ENCODE measurements at regions not wholly inside any gene's neighbourhood (a gene's known extent, or its start where the extent isn't known, plus 50 kb on each side); places are given as distances from the start of the nearest gene placed in this dataset.

DNA sequence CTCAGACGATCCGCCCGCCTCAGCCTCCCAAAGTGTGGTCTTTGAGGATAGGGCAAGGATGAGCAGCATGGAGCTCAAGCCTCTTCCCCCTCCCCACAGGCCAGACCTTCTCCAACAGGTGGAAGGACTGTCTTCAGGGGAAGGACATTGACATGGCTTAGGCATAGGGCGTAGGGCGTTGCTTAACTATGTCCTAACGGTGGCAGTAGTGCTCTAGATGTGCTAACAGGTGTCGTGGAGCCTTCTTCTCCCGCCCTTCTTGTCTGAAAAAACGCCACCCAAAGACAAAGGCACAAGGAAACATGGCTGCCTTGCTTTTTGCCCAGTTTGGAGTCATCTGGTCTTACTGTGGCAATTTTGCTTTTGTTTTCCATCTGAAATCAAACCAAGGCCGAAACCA is 219.8 kb downstream of the OR13H1 start:
- Histone ChIP-seq H3K36me3 (ENCODE audit: insufficient read depth in 1 of 2, low read depth in 1 of 2) (no peaks in the 10 kb centered on the region), H3K4me1 (no peaks in the 10 kb centered on the region), H3K27ac (peak overlapping the region; percentile 60), H3K4me3 (peak overlapping the region; percentile 68), H3K9me3 (no peaks in the 10 kb centered on the region), H3K27me3 (ENCODE audit: insufficient read depth in 3 of 3, low read length in 2 of 3) (no peaks in the 10 kb centered on the region)
- 41 to 97% (median 87%) methylated on average over 7 to 10 of the region's 10 CpGs for WGBS, 3 donors
- intact Hi-C loops (cut with DNase I) = loop anchor here in 1 of 2 donors (5.0 kb wide), 1 partner anchor 49 kb away; no protein-coding TSS in a partner anchor
- DNase-seq (peak; percentile 58 to 79), ATAC-seq (peak; percentile 89 to 93 (median 92))
- TF ChIP-seq, protein P1, sequence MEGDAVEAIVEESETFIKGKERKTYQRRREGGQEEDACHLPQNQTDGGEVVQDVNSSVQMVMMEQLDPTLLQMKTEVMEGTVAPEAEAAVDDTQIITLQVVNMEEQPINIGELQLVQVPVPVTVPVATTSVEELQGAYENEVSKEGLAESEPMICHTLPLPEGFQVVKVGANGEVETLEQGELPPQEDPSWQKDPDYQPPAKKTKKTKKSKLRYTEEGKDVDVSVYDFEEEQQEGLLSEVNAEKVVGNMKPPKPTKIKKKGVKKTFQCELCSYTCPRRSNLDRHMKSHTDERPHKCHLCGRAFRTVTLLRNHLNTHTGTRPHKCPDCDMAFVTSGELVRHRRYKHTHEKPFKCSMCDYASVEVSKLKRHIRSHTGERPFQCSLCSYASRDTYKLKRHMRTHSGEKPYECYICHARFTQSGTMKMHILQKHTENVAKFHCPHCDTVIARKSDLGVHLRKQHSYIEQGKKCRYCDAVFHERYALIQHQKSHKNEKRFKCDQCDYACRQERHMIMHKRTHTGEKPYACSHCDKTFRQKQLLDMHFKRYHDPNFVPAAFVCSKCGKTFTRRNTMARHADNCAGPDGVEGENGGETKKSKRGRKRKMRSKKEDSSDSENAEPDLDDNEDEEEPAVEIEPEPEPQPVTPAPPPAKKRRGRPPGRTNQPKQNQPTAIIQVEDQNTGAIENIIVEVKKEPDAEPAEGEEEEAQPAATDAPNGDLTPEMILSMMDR (IDR thresholded peaks at IDR 0.05) = peak; percentile 61

DNA sequence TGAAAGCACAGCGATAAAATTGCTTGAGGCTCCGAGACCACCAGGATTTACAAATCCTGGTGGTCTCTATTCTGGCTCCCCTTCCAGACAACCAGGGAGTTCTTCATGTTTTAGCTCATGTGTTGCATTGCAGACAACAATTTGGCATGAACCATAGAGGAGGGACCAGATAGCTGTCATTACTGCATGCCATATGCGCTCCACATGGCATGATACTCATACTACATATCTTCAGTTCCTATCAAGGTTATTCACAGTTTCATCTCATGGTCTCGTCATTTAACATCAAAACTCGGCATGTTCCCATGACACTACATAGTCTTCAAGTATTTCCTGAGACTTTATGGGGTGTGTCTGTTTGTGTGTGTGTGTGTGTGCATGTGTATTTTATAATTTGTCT is 220.3 kb downstream of the OR13H1 start:
- no peaks in the 10 kb centered on the region for H3K36me3 ChIP-seq (ENCODE audit: insufficient read depth in 1 of 2, low read depth in 1 of 2)
- WGBS, 3 donors = 43 to 92% (median 90%) methylated on average over 5 of the region's 5 CpGs

GRCh38 chrX:131778269-131779218 is 234.7 kb downstream of the OR13H1 start:
- H3K27ac ChIP-seq = peak overlapping the region; percentile 83
- peak; percentile 46 to 69 for DNase-seq
- TF ChIP-seq, protein P1 (IDR thresholded peaks at IDR 0.05) = peak; percentile 44
- no peaks in the 10 kb centered on the region for H3K9me3 ChIP-seq
- H3K36me3 ChIP-seq (ENCODE audit: insufficient read depth in 1 of 2, low read depth in 1 of 2) = no peaks in the 10 kb centered on the region
- H3K4me1 ChIP-seq = no peaks in the 10 kb centered on the region
- 40 to 95% (median 95%) methylated on average over 17 to 18 of the region's 18 CpGs for WGBS, 3 donors
- ATAC-seq = peak; percentile 80 to 92 (median 86)
- intact Hi-C loops (cut with DNase I) = no loop called here
- peak overlapping the region; percentile 70 for H3K4me3 ChIP-seq
- no peaks in the 10 kb centered on the region for H3K27me3 ChIP-seq (ENCODE audit: insufficient read depth in 3 of 3, low read length in 2 of 3)

More for the DNA sequence above, 220.3 kb downstream of the OR13H1 start:
- DNase-seq = no peak
- Histone ChIP-seq H3K9me3 (no peaks in the 10 kb centered on the region), H3K4me3 (peak overlapping the region; percentile 68), H3K4me1 (no peaks in the 10 kb centered on the region), H3K27me3 (ENCODE audit: insufficient read depth in 3 of 3, low read length in 2 of 3) (no peaks in the 10 kb centered on the region), H3K27ac (peak overlapping the region; percentile 60)
- TF ChIP-seq, protein P1 (IDR thresholded peaks at IDR 0.05) = no peak
- ATAC-seq = peak in 1 of 4 donors; percentile 41
- intact Hi-C loops (cut with DNase I) = loop anchor here in 1 of 2 donors (5.0 kb wide), 1 partner anchor 48 kb away; no protein-coding TSS in a partner anchor

DNA sequence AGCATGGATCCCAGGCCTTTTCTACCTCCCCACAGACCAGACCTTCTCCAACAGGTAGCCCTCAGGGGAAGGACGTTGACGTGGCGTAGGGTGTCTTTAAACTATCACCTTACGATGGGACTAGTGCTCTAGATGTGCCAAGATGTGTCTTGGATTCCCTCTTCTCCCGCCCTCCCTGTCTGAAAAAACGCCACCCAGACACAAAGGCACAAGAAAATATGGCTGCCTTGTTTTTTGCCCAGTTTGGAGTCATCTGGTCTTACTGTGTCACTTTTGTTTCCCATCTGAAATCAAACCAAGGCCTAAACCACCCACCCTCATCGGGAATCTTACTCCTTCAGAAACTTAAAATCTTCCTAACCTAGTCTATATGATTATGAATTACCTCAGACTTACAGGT is 235.4 kb downstream of the OR13H1 start:
- Histone ChIP-seq H3K27ac (peak overlapping the region; percentile 83), H3K4me3 (peak overlapping the region; percentile 70), H3K4me1 (no peaks in the 10 kb centered on the region), H3K27me3 (ENCODE audit: insufficient read depth in 3 of 3, low read length in 2 of 3) (no peaks in the 10 kb centered on the region), H3K36me3 (ENCODE audit: insufficient read depth in 1 of 2, low read depth in 1 of 2) (no peaks in the 10 kb centered on the region), H3K9me3 (no peaks in the 10 kb centered on the region)
- intact Hi-C loops (cut with DNase I) = no loop called here
- TF ChIP-seq, protein P1 (IDR thresholded peaks at IDR 0.05) = no peak
- peak; percentile 28 to 49 (median 40) for ATAC-seq
- no peak for DNase-seq
- 53 to 95% (median 95%) methylated on average over 7 of the region's 7 CpGs for WGBS, 3 donors
